ENCODE measurements at regions not wholly inside any gene's neighbourhood (a gene's known extent, or its start where the extent isn't known, plus 50 kb on each side); places are given as distances from the start of the nearest gene placed in this dataset.
"Not testable (repeated sequence)": the region's sequence is repeated elsewhere in the genome, so short reads cannot be mapped to it uniquely, and the experiment has no call there.

GRCh38 chr7:76897007-76897406, 135.2 kb downstream of the SPDYE17 start:
- TF ChIP-seq CTCF, POLR2A (IDR thresholded peaks at IDR 0.05): not testable (repeated sequence)

All from right lobe of liver (tissue), 4 donors.